ENCODE measurements at regions not wholly inside any gene's neighbourhood (a gene's known extent, or its start where the extent isn't known, plus 50 kb on each side); places are given as distances from the start of the nearest gene placed in this dataset.

DNA sequence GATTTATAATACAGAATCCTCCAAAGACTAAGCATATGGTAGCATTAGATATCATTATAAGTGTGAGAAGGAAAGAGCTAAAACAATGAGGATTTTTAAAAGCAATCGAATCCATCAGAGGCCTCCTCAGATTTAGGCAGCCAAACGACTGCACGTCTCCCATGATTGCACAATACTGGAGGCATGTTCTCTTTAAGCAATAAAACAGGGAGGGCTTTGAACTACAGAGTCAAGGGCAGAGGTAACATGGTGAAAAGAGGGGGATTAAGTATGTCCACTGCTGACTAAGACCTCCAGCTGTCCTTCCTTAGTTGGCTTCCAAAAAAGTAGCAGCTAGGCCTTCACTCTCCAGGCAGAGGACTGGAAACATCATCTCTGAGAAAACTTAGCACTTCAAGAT is 298.7 kb upstream of the RGMB start:
- no peak overlapping the region for H3K9ac ChIP-seq (ENCODE audit: low read length)
- no peaks in the 10 kb centered on the region for H3K79me2 ChIP-seq (ENCODE audit: insufficient read depth, low read length)
- H3K27ac ChIP-seq (ENCODE audit: low read depth, low read length, poor library complexity, severe bottlenecking), result no peak overlapping the region
- no peak overlapping the region for H2AFZ ChIP-seq (ENCODE audit: low read length)
- H3K4me2 ChIP-seq (ENCODE audit: low read length), result no peak overlapping the region
- no peaks in the 10 kb centered on the region for H3K4me1 ChIP-seq (ENCODE audit: insufficient read depth, low read length, severe bottlenecking)
- no peaks in the 10 kb centered on the region for H3K9me2 ChIP-seq (ENCODE audit: low read depth, low read length)
- no peaks in the 10 kb centered on the region for H4K20me1 ChIP-seq (ENCODE audit: insufficient read depth, low read length)
- H3F3A ChIP-seq (ENCODE audit: insufficient read depth, low read length), result no peaks in the 10 kb centered on the region
- no peaks in the 10 kb centered on the region for H3K9me3 ChIP-seq (ENCODE audit: low read length)
- no peaks in the 10 kb centered on the region for H3K27me3 ChIP-seq (ENCODE audit: insufficient read depth, low read length)
- H3K36me3 ChIP-seq (ENCODE audit: insufficient read depth, low read length), result no peaks in the 10 kb centered on the region
- TF ChIP-seq, protein P1, sequence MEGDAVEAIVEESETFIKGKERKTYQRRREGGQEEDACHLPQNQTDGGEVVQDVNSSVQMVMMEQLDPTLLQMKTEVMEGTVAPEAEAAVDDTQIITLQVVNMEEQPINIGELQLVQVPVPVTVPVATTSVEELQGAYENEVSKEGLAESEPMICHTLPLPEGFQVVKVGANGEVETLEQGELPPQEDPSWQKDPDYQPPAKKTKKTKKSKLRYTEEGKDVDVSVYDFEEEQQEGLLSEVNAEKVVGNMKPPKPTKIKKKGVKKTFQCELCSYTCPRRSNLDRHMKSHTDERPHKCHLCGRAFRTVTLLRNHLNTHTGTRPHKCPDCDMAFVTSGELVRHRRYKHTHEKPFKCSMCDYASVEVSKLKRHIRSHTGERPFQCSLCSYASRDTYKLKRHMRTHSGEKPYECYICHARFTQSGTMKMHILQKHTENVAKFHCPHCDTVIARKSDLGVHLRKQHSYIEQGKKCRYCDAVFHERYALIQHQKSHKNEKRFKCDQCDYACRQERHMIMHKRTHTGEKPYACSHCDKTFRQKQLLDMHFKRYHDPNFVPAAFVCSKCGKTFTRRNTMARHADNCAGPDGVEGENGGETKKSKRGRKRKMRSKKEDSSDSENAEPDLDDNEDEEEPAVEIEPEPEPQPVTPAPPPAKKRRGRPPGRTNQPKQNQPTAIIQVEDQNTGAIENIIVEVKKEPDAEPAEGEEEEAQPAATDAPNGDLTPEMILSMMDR (IDR thresholded peaks at IDR 0.05; ENCODE audit: low read length), result no peak
- TF ChIP-seq EZH2 (IDR thresholded peaks at IDR 0.05; ENCODE audit: borderline replicate concordance, low read length), result no peak
- H3K4me3 ChIP-seq (ENCODE audit: low read depth, low read length, poor library complexity, severe bottlenecking), result no peak overlapping the region

DNA sequence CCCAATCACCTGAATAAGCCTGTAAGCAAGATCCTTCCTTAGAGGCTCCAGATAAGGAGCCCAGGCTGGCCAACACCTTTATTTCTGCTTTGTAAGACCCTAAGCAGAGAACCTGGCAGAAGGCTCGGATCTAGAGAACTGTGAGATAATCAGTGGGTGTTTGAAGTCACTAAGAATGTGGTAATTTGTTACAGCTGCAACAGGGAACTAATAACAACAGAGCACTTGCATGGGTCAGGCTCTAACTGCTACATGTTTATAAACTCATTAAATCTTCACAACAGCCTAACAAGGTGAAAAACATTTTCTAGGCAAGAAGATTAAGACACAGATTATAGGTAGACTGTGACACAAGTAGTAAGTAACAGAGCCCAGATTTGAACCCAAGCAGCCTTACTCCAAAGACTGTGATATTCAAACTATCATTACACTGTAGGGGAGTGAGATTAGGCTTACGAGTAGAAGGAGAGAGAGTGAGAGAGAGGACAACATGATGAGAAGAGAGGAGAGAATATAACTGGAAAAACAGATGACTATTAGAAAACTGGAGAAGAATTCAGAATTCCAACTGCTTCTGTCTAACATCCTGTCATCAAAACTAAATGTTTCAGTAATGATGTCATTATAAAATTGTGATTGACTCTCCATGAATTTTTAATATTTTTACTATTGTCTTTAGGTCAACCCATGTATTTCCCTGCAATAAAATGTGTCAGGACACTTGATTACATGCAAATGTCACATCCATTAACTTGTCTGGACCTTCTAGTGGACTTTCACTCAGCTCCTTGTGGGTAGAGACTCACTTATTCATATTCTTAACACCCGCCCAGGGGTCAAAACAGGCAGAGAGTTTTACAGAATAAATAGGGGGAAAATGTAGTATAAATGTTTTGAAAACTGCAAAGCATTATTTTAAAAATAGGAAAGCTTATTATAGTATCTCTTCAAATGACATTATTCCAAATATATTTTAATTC is 290.9 kb upstream of the RGMB start:
- Histone ChIP-seq H3F3A (ENCODE audit: insufficient read depth, low read length) (no peaks in the 10 kb centered on the region), H3K4me1 (ENCODE audit: insufficient read depth, low read length, severe bottlenecking) (no peaks in the 10 kb centered on the region), H3K9me2 (ENCODE audit: low read depth, low read length) (no peaks in the 10 kb centered on the region), H3K4me3 (ENCODE audit: low read depth, low read length, poor library complexity, severe bottlenecking) (no peak overlapping the region), H3K4me2 (ENCODE audit: low read length) (no peak overlapping the region), H3K9me3 (ENCODE audit: low read length) (no peaks in the 10 kb centered on the region), H3K27me3 (ENCODE audit: insufficient read depth, low read length) (no peaks in the 10 kb centered on the region), H3K27ac (ENCODE audit: low read depth, low read length, poor library complexity, severe bottlenecking) (no peak overlapping the region), H2AFZ (ENCODE audit: low read length) (no peak overlapping the region), H3K36me3 (ENCODE audit: insufficient read depth, low read length) (no peaks in the 10 kb centered on the region), H4K20me1 (ENCODE audit: insufficient read depth, low read length) (no peaks in the 10 kb centered on the region), H3K79me2 (ENCODE audit: insufficient read depth, low read length) (no peaks in the 10 kb centered on the region), H3K9ac (ENCODE audit: low read length) (no peak overlapping the region)
- TF ChIP-seq, protein P1 (IDR thresholded peaks at IDR 0.05; ENCODE audit: low read length), result no peak
- TF ChIP-seq EZH2 (IDR thresholded peaks at IDR 0.05; ENCODE audit: borderline replicate concordance, low read length), result no peak

DNA sequence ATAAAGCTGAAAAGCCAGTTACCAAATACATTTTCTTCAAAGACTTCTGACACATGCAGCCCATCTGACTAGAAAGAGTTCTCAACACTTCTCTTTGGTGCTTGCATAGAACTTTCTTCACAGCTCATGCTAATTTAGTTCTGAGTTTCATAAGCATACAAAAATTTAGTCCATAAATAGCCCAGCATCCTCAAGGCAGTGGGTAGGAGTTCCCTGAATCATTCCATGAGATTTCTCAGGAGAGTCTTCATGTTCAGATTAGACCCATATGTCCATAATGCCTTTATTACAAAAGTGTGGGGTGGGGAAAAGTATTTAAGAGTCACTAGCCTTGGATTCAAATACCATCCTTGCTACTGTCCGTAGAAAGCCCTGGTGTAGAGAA is 290.2 kb upstream of the RGMB start:
- Histone ChIP-seq H3K4me3 (ENCODE audit: low read depth, low read length, poor library complexity, severe bottlenecking) (no peak overlapping the region), H2AFZ (ENCODE audit: low read length) (no peak overlapping the region)
- no peak for TF ChIP-seq EZH2 (IDR thresholded peaks at IDR 0.05; ENCODE audit: borderline replicate concordance, low read length)
- TF ChIP-seq, protein P1 (IDR thresholded peaks at IDR 0.05; ENCODE audit: low read length), result no peak

More for the DNA sequence above, 290.2 kb upstream of the RGMB start:
- Histone ChIP-seq H3K79me2 (ENCODE audit: insufficient read depth, low read length) (no peaks in the 10 kb centered on the region), H3K9me3 (ENCODE audit: low read length) (no peaks in the 10 kb centered on the region), H3K4me1 (ENCODE audit: insufficient read depth, low read length, severe bottlenecking) (no peaks in the 10 kb centered on the region), H3K27ac (ENCODE audit: low read depth, low read length, poor library complexity, severe bottlenecking) (no peak overlapping the region), H3K27me3 (ENCODE audit: insufficient read depth, low read length) (no peaks in the 10 kb centered on the region), H4K20me1 (ENCODE audit: insufficient read depth, low read length) (no peaks in the 10 kb centered on the region), H3K36me3 (ENCODE audit: insufficient read depth, low read length) (no peaks in the 10 kb centered on the region), H3K9ac (ENCODE audit: low read length) (no peak overlapping the region), H3K4me2 (ENCODE audit: low read length) (no peak overlapping the region), H3K9me2 (ENCODE audit: low read depth, low read length) (no peaks in the 10 kb centered on the region), H3F3A (ENCODE audit: insufficient read depth, low read length) (no peaks in the 10 kb centered on the region)

Data from OCI-LY1 (cell line).